ENCODE measurements at regions not wholly inside any gene's neighbourhood (a gene's known extent, or its start where the extent isn't known, plus 50 kb on each side); places are given as distances from the start of the nearest gene placed in this dataset.

DNA sequence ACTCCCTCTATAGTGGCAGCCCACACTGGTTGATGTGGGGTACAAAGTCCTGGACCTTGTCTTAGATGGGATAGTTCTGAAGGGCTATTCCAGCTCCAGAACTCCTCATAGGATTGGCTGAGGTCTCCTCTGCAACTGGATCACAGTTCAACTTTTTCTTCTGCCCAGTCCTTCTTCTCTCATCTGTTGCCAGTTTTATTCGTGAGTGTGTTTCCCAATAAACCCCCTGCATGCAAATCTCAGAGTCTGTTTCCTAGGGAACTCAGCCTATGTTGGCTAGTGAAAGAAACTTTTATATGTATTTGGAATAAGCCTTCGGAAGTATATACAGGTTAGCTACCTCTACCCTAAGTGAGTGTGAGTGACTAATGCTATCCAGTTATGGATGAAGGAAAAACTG, 823.4 kb downstream of the SLC4A3 start:
- no peaks in the 10 kb centered on the region for H3K9me3 ChIP-seq (ENCODE audit: control insufficient read depth in 2 of 2, low read length in 2 of 2)
- H3K36me3 ChIP-seq (ENCODE audit: control insufficient read depth in 2 of 2, insufficient read depth in 2 of 2, low read length in 2 of 2) = no peaks in the 10 kb centered on the region
- no peaks in the 10 kb centered on the region for H3K27me3 ChIP-seq (ENCODE audit: control insufficient read depth in 2 of 2, insufficient read depth in 2 of 2, low read length in 2 of 2)
- no peak overlapping the region for H3K4me3 ChIP-seq (ENCODE audit: low read length in 2 of 2)
- H3K4me1 ChIP-seq (ENCODE audit: control insufficient read depth in 2 of 2, insufficient read depth in 2 of 2, low read length in 2 of 2) = no peaks in the 10 kb centered on the region
- no peak overlapping the region for H3K9ac ChIP-seq (ENCODE audit: low read depth in 1 of 2, low read length in 2 of 2)
- no peak overlapping the region for H3K27ac ChIP-seq (ENCODE audit: low read depth in 2 of 2, low read length in 2 of 2)

GRCh38 chr2:220451438-220451837, 824.0 kb downstream of the SLC4A3 start:
- H3K9ac ChIP-seq (ENCODE audit: low read depth in 1 of 2, low read length in 2 of 2) = no peak overlapping the region
- H3K27ac ChIP-seq (ENCODE audit: low read depth in 2 of 2, low read length in 2 of 2) = no peak overlapping the region
- no peaks in the 10 kb centered on the region for H3K27me3 ChIP-seq (ENCODE audit: control insufficient read depth in 2 of 2, insufficient read depth in 2 of 2, low read length in 2 of 2)
- no peaks in the 10 kb centered on the region for H3K4me1 ChIP-seq (ENCODE audit: control insufficient read depth in 2 of 2, insufficient read depth in 2 of 2, low read length in 2 of 2)
- H3K9me3 ChIP-seq (ENCODE audit: control insufficient read depth in 2 of 2, low read length in 2 of 2) = no peaks in the 10 kb centered on the region
- H3K36me3 ChIP-seq (ENCODE audit: control insufficient read depth in 2 of 2, insufficient read depth in 2 of 2, low read length in 2 of 2) = no peaks in the 10 kb centered on the region
- no peak overlapping the region for H3K4me3 ChIP-seq (ENCODE audit: low read length in 2 of 2)

- Histone ChIP-seq H3K27me3 (ENCODE audit: control insufficient read depth in 2 of 2, insufficient read depth in 2 of 2, low read length in 2 of 2) (no peaks in the 10 kb centered on the region), H3K9me3 (ENCODE audit: control insufficient read depth in 2 of 2, low read length in 2 of 2) (no peaks in the 10 kb centered on the region), H3K4me1 (ENCODE audit: control insufficient read depth in 2 of 2, insufficient read depth in 2 of 2, low read length in 2 of 2) (no peaks in the 10 kb centered on the region), H3K4me3 (ENCODE audit: low read length in 2 of 2) (no peak overlapping the region), H3K36me3 (ENCODE audit: control insufficient read depth in 2 of 2, insufficient read depth in 2 of 2, low read length in 2 of 2) (no peaks in the 10 kb centered on the region), H3K27ac (ENCODE audit: low read depth in 2 of 2, low read length in 2 of 2) (no peak overlapping the region), H3K9ac (ENCODE audit: low read depth in 1 of 2, low read length in 2 of 2) (no peak overlapping the region)
Observed at GRCh38 chr2:220452561-220452960, 825.1 kb downstream of the SLC4A3 start.

DNA sequence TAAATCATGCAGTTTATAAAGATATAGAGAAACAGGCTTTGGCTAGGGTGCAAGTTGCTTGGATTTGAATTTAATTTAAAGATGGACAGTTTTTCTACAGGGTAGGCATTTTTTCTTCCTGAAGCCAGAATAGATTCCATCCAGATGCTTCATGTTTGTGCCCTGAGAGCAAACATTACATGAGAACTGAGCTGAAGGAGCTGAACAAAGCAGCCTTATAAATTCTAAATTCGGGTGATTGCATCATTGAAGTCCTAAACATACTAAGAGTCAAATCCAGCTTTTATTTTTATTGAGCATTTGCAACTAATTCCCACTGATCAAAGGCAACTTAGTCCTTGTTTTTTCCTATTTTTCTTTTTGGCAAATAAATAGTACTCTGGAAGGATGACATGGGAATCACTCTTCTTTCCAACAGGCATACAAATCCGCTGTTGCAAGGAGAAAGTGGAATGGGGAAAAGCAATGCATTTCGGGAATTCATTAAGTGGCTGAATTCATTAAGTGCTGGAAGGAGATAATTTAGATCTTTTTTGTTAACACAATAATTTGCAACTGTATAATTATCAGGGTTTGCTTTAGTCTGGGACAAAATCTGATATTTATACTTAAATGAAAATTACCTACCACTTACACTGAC, 828.0 kb downstream of the SLC4A3 start:
- H3K27ac ChIP-seq (ENCODE audit: low read depth in 2 of 2, low read length in 2 of 2) = no peak overlapping the region
- H3K4me1 ChIP-seq (ENCODE audit: control insufficient read depth in 2 of 2, insufficient read depth in 2 of 2, low read length in 2 of 2) = no peaks in the 10 kb centered on the region
- no peaks in the 10 kb centered on the region for H3K27me3 ChIP-seq (ENCODE audit: control insufficient read depth in 2 of 2, insufficient read depth in 2 of 2, low read length in 2 of 2)

DNA sequence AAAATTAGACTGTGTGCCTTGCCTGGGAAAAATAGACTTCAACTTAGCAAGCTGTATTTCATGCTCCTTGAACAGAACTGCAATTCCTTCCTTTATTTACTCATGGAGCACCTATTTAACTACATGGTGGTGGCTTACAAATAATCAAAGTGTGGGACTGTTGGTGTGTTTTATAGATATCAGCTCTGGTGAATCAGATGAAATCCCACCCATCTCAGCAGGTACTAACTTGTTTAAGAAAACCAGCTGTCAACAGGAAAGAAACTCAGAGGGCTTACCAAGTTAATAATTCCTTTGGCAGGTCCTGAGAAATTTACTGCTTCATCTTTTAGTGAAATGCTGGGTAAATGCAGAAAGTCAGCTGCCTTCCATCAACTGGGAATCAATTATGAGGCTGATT, 830.6 kb downstream of the SLC4A3 start:
- Histone ChIP-seq H3K36me3 (ENCODE audit: control insufficient read depth in 2 of 2, insufficient read depth in 2 of 2, low read length in 2 of 2) (no peaks in the 10 kb centered on the region), H3K9me3 (ENCODE audit: control insufficient read depth in 2 of 2, low read length in 2 of 2) (no peaks in the 10 kb centered on the region), H3K9ac (ENCODE audit: low read depth in 1 of 2, low read length in 2 of 2) (no peak overlapping the region), H3K27ac (ENCODE audit: low read depth in 2 of 2, low read length in 2 of 2) (no peak overlapping the region), H3K4me3 (ENCODE audit: low read length in 2 of 2) (no peak overlapping the region), H3K4me1 (ENCODE audit: control insufficient read depth in 2 of 2, insufficient read depth in 2 of 2, low read length in 2 of 2) (no peaks in the 10 kb centered on the region), H3K27me3 (ENCODE audit: control insufficient read depth in 2 of 2, insufficient read depth in 2 of 2, low read length in 2 of 2) (no peaks in the 10 kb centered on the region)

More for the DNA sequence above, 828.0 kb downstream of the SLC4A3 start:
- H3K9me3 ChIP-seq (ENCODE audit: control insufficient read depth in 2 of 2, low read length in 2 of 2) = no peaks in the 10 kb centered on the region
- H3K4me3 ChIP-seq (ENCODE audit: low read length in 2 of 2) = no peak overlapping the region
- H3K9ac ChIP-seq (ENCODE audit: low read depth in 1 of 2, low read length in 2 of 2) = no peak overlapping the region
- H3K36me3 ChIP-seq (ENCODE audit: control insufficient read depth in 2 of 2, insufficient read depth in 2 of 2, low read length in 2 of 2) = no peaks in the 10 kb centered on the region

- Histone ChIP-seq H3K27me3 (ENCODE audit: control insufficient read depth in 2 of 2, insufficient read depth in 2 of 2, low read length in 2 of 2) (no peaks in the 10 kb centered on the region), H3K36me3 (ENCODE audit: control insufficient read depth in 2 of 2, insufficient read depth in 2 of 2, low read length in 2 of 2) (no peaks in the 10 kb centered on the region), H3K4me3 (ENCODE audit: low read length in 2 of 2) (no peak overlapping the region), H3K27ac (ENCODE audit: low read depth in 2 of 2, low read length in 2 of 2) (no peak overlapping the region), H3K9ac (ENCODE audit: low read depth in 1 of 2, low read length in 2 of 2) (no peak overlapping the region), H3K9me3 (ENCODE audit: control insufficient read depth in 2 of 2, low read length in 2 of 2) (no peaks in the 10 kb centered on the region), H3K4me1 (ENCODE audit: control insufficient read depth in 2 of 2, insufficient read depth in 2 of 2, low read length in 2 of 2) (no peaks in the 10 kb centered on the region)
Observed at GRCh38 chr2:220460257-220460985, 833.0 kb downstream of the SLC4A3 start.

- Histone ChIP-seq H3K4me3 (ENCODE audit: low read length in 2 of 2) (no peak overlapping the region), H3K27ac (ENCODE audit: low read depth in 2 of 2, low read length in 2 of 2) (no peak overlapping the region), H3K9me3 (ENCODE audit: control insufficient read depth in 2 of 2, low read length in 2 of 2) (no peaks in the 10 kb centered on the region), H3K9ac (ENCODE audit: low read depth in 1 of 2, low read length in 2 of 2) (no peak overlapping the region), H3K27me3 (ENCODE audit: control insufficient read depth in 2 of 2, insufficient read depth in 2 of 2, low read length in 2 of 2) (no peaks in the 10 kb centered on the region), H3K36me3 (ENCODE audit: control insufficient read depth in 2 of 2, insufficient read depth in 2 of 2, low read length in 2 of 2) (no peaks in the 10 kb centered on the region), H3K4me1 (ENCODE audit: control insufficient read depth in 2 of 2, insufficient read depth in 2 of 2, low read length in 2 of 2) (no peaks in the 10 kb centered on the region)
Observed at GRCh38 chr2:220463876-220464275, 836.4 kb downstream of the SLC4A3 start.

GRCh38 chr2:220465700-220466099, 838.3 kb downstream of the SLC4A3 start:
- H3K4me1 ChIP-seq (ENCODE audit: control insufficient read depth in 2 of 2, insufficient read depth in 2 of 2, low read length in 2 of 2) = no peaks in the 10 kb centered on the region
- H3K9ac ChIP-seq (ENCODE audit: low read depth in 1 of 2, low read length in 2 of 2) = no peak overlapping the region
- no peak overlapping the region for H3K27ac ChIP-seq (ENCODE audit: low read depth in 2 of 2, low read length in 2 of 2)
- no peaks in the 10 kb centered on the region for H3K9me3 ChIP-seq (ENCODE audit: control insufficient read depth in 2 of 2, low read length in 2 of 2)
- H3K36me3 ChIP-seq (ENCODE audit: control insufficient read depth in 2 of 2, insufficient read depth in 2 of 2, low read length in 2 of 2) = no peaks in the 10 kb centered on the region
- no peaks in the 10 kb centered on the region for H3K27me3 ChIP-seq (ENCODE audit: control insufficient read depth in 2 of 2, insufficient read depth in 2 of 2, low read length in 2 of 2)
- no peak overlapping the region for H3K4me3 ChIP-seq (ENCODE audit: low read length in 2 of 2)

GRCh38 chr2:220466251-220466691, 838.8 kb downstream of the SLC4A3 start:
- no peak overlapping the region for H3K4me3 ChIP-seq (ENCODE audit: low read length in 2 of 2)
- H3K27me3 ChIP-seq (ENCODE audit: control insufficient read depth in 2 of 2, insufficient read depth in 2 of 2, low read length in 2 of 2) = no peaks in the 10 kb centered on the region
- no peak overlapping the region for H3K9ac ChIP-seq (ENCODE audit: low read depth in 1 of 2, low read length in 2 of 2)
- H3K27ac ChIP-seq (ENCODE audit: low read depth in 2 of 2, low read length in 2 of 2) = no peak overlapping the region
- H3K4me1 ChIP-seq (ENCODE audit: control insufficient read depth in 2 of 2, insufficient read depth in 2 of 2, low read length in 2 of 2) = no peaks in the 10 kb centered on the region
- H3K9me3 ChIP-seq (ENCODE audit: control insufficient read depth in 2 of 2, low read length in 2 of 2) = no peaks in the 10 kb centered on the region
- no peaks in the 10 kb centered on the region for H3K36me3 ChIP-seq (ENCODE audit: control insufficient read depth in 2 of 2, insufficient read depth in 2 of 2, low read length in 2 of 2)

- no peaks in the 10 kb centered on the region for H3K9me3 ChIP-seq (ENCODE audit: control insufficient read depth in 2 of 2, low read length in 2 of 2)
- no peaks in the 10 kb centered on the region for H3K36me3 ChIP-seq (ENCODE audit: control insufficient read depth in 2 of 2, insufficient read depth in 2 of 2, low read length in 2 of 2)
- no peak overlapping the region for H3K4me3 ChIP-seq (ENCODE audit: low read length in 2 of 2)
- no peak overlapping the region for H3K27ac ChIP-seq (ENCODE audit: low read depth in 2 of 2, low read length in 2 of 2)
- no peaks in the 10 kb centered on the region for H3K4me1 ChIP-seq (ENCODE audit: control insufficient read depth in 2 of 2, insufficient read depth in 2 of 2, low read length in 2 of 2)
- H3K27me3 ChIP-seq (ENCODE audit: control insufficient read depth in 2 of 2, insufficient read depth in 2 of 2, low read length in 2 of 2) = no peaks in the 10 kb centered on the region
- H3K9ac ChIP-seq (ENCODE audit: low read depth in 1 of 2, low read length in 2 of 2) = no peak overlapping the region
Observed at GRCh38 chr2:220469201-220469600, 841.8 kb downstream of the SLC4A3 start.

All from mucosa of rectum (tissue), 2 donors.